HL-60 (cell line): ENCODE measurements at regions not wholly inside any gene's neighbourhood (a gene's known extent, or its start where the extent isn't known, plus 50 kb on each side); places are given as distances from the start of the nearest gene placed in this dataset.

Experiments
- POLR2AphosphoS5 ChIP-seq: IDR thresholded peaks from 2 replicates; pipeline ENCODE4 v1.6.1; 2012; ENCODE audit warnings: low read depth
- SPI1 ChIP-seq: IDR thresholded peaks from 2 replicates; pipeline ENCODE4 v1.6.1; 2012; ENCODE audit warnings: low read depth, mild to moderate bottlenecking, borderline replicate concordance
- TF ChIP-seq, protein P1 (sequence below): IDR thresholded peaks from 2 replicates; pipeline ENCODE4 v1.6.1; 2012; ENCODE audit warnings: low read depth; ENCODE audit not compliant: insufficient replicate concordance
- TF ChIP-seq, protein P2 (sequence below): IDR thresholded peaks from one replicate; pipeline ENCODE4 v1.5.1; 2011; ENCODE audit warnings: low read length, control low read depth, inconsistent platforms; ENCODE audit not compliant: insufficient read depth

DNA sequence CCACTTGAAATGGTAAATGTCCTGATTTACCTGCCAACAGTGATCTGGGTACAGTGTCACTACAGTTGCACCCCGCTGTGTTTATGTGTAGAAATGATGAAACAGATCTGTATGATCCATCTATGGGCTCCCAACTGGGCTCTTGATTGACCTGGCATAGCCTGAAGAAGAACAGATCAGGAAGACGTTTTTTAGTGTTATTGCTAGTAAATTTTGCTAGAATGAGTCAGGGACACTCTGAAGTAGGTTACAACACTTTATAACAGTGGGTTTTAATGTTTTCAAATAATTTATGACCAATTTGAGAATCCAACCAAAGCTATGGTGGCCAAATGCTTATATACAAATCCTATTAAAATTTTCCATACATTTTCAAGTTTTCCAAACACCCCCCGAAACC is 110.3 kb downstream of the DKK1 start:
- TF ChIP-seq, protein P1, sequence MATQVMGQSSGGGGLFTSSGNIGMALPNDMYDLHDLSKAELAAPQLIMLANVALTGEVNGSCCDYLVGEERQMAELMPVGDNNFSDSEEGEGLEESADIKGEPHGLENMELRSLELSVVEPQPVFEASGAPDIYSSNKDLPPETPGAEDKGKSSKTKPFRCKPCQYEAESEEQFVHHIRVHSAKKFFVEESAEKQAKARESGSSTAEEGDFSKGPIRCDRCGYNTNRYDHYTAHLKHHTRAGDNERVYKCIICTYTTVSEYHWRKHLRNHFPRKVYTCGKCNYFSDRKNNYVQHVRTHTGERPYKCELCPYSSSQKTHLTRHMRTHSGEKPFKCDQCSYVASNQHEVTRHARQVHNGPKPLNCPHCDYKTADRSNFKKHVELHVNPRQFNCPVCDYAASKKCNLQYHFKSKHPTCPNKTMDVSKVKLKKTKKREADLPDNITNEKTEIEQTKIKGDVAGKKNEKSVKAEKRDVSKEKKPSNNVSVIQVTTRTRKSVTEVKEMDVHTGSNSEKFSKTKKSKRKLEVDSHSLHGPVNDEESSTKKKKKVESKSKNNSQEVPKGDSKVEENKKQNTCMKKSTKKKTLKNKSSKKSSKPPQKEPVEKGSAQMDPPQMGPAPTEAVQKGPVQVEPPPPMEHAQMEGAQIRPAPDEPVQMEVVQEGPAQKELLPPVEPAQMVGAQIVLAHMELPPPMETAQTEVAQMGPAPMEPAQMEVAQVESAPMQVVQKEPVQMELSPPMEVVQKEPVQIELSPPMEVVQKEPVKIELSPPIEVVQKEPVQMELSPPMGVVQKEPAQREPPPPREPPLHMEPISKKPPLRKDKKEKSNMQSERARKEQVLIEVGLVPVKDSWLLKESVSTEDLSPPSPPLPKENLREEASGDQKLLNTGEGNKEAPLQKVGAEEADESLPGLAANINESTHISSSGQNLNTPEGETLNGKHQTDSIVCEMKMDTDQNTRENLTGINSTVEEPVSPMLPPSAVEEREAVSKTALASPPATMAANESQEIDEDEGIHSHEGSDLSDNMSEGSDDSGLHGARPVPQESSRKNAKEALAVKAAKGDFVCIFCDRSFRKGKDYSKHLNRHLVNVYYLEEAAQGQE: no peak
- no peak for TF ChIP-seq POLR2AphosphoS5
- TF ChIP-seq, protein P2, sequence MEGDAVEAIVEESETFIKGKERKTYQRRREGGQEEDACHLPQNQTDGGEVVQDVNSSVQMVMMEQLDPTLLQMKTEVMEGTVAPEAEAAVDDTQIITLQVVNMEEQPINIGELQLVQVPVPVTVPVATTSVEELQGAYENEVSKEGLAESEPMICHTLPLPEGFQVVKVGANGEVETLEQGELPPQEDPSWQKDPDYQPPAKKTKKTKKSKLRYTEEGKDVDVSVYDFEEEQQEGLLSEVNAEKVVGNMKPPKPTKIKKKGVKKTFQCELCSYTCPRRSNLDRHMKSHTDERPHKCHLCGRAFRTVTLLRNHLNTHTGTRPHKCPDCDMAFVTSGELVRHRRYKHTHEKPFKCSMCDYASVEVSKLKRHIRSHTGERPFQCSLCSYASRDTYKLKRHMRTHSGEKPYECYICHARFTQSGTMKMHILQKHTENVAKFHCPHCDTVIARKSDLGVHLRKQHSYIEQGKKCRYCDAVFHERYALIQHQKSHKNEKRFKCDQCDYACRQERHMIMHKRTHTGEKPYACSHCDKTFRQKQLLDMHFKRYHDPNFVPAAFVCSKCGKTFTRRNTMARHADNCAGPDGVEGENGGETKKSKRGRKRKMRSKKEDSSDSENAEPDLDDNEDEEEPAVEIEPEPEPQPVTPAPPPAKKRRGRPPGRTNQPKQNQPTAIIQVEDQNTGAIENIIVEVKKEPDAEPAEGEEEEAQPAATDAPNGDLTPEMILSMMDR: no peak
- no peak for TF ChIP-seq SPI1
